Activated CD8-positive, alpha-beta T cell treated with anti-CD3 and anti-CD28 coated beads for 36 hours (primary cell): ENCODE measurements at regions not wholly inside any gene's neighbourhood (a gene's known extent, or its start where the extent isn't known, plus 50 kb on each side); places are given as distances from the start of the nearest gene placed in this dataset.

Experiments used
- ATAC-seq: fragments of 200-7000 bp; cut with Tn5 transposase; one replicate; pipeline ENCODE4 v1.10.0; 2021; ENCODE audit warnings: mild to moderate bottlenecking, moderate library complexity
- CTCF ChIA-PET: fragments of 350-600 bp; sonication (Branson Sonifier 250); formaldehyde crosslinking; loops from one replicate; lab custom pipeline; 2021; ENCODE audit warnings: antibody characterized with exemption; lab: Charles Lee
- POLR2A ChIA-PET: fragments of 350-600 bp; sonication (Branson Sonifier 250); formaldehyde crosslinking; loops from one replicate; lab custom pipeline; 2021; ENCODE audit warnings: antibody characterized with exemption; lab: Charles Lee
- DNase-seq: peaks from one replicate; pipeline ENCODE4 v3.0.0-alpha.2; 2020
- H3K27ac Mint-ChIP-seq: one replicate; pipeline ENCODE4 v1.8.0; 2021; ENCODE audit warnings: mild to moderate bottlenecking, mixed read lengths
- H3K27me3 Mint-ChIP-seq: one replicate; pipeline ENCODE4 v1.8.0; 2021; ENCODE audit warnings: mixed read lengths
- H3K36me3 Mint-ChIP-seq: one replicate; pipeline ENCODE4 v1.8.0; 2021; ENCODE audit warnings: low read depth, mixed read lengths
- H3K4me1 Mint-ChIP-seq: one replicate; pipeline ENCODE4 v1.8.0; 2021; ENCODE audit warnings: low read depth, mixed read lengths
- H3K4me3 Mint-ChIP-seq: one replicate; pipeline ENCODE4 v1.8.0; 2021; ENCODE audit warnings: mild to moderate bottlenecking, moderate library complexity, mixed read lengths
- H3K9me3 Mint-ChIP-seq: one replicate; pipeline ENCODE4 v1.8.0; 2021; ENCODE audit warnings: mixed read lengths
- CTCF ChIP-seq: fragments of 200-600 bp; IDR thresholded peaks from one replicate; pipeline ENCODE4 v1.8.0; 2022; ENCODE audit warnings: antibody characterized with exemption, mild to moderate bottlenecking
- intact Hi-C: fragments of 100-400 bp; cut with micrococcal nuclease; formaldehyde crosslinking; loops from one replicate; pipeline ENCODE4 v1.10.0; 2022

GRCh38 chr22:27222178-27222577 lies 564.8 kb downstream of the MIAT start:
- CTCF ChIA-PET = no interaction called here
- ATAC-seq (no peak), DNase-seq (no peak)
- Mint-ChIP-seq H3K4me3 (no peak overlapping the region), H3K27ac (no peak overlapping the region), H3K36me3 (no peaks in the 10 kb centered on the region), H3K27me3 (peaks cover 9% of the 10 kb centered on the region), H3K9me3 (no peaks in the 10 kb centered on the region), H3K4me1 (no peaks in the 10 kb centered on the region)
- intact Hi-C loops = no loop called here
- TF ChIP-seq CTCF = no peak
- POLR2A ChIA-PET = no interaction called here

- Mint-ChIP-seq H3K9me3 (no peaks in the 10 kb centered on the region), H3K4me3 (no peak overlapping the region), H3K27ac (no peak overlapping the region), H3K27me3 (peaks cover 3% of the 10 kb centered on the region), H3K36me3 (no peaks in the 10 kb centered on the region), H3K4me1 (no peaks in the 10 kb centered on the region)
- no peak for TF ChIP-seq CTCF
- CTCF ChIA-PET = no interaction called here
- peak; percentile 27 for ATAC-seq
- DNase-seq = no peak
- POLR2A ChIA-PET = interaction anchor here (0.7 kb wide), 1 partner anchor 112 kb away, joined by 3 read pairs; no protein-coding TSS in a partner anchor
- intact Hi-C loops = no loop called here
These were observed 566.2 kb downstream of the MIAT start for GRCh38 chr22:27223317-27224177.

GRCh38 chr22:27224485-27225374 lies 567.3 kb downstream of the MIAT start:
- TF ChIP-seq CTCF = no peak
- H3K9me3 Mint-ChIP-seq = no peaks in the 10 kb centered on the region
- H3K36me3 Mint-ChIP-seq = no peaks in the 10 kb centered on the region
- no peak overlapping the region for H3K27ac Mint-ChIP-seq
- no peak for ATAC-seq
- POLR2A ChIA-PET = no interaction called here
- no peaks in the 10 kb centered on the region for H3K4me1 Mint-ChIP-seq
- H3K4me3 Mint-ChIP-seq = no peak overlapping the region
- CTCF ChIA-PET = no interaction called here
- DNase-seq = no peak
- peaks cover 1% of the 10 kb centered on the region for H3K27me3 Mint-ChIP-seq
- intact Hi-C loops = no loop called here

- no peaks in the 10 kb centered on the region for H3K36me3 Mint-ChIP-seq
- intact Hi-C loops = no loop called here
- H3K27ac Mint-ChIP-seq = no peak overlapping the region
- ChIA-PET POLR2A (no interaction called here), CTCF (no interaction called here)
- DNase-seq (no peak), ATAC-seq (no peak)
- H3K27me3 Mint-ChIP-seq = peaks cover 2% of the 10 kb centered on the region
- peaks cover 2% of the 10 kb centered on the region for H3K9me3 Mint-ChIP-seq
- TF ChIP-seq CTCF = no peak
- no peaks in the 10 kb centered on the region for H3K4me1 Mint-ChIP-seq
- H3K4me3 Mint-ChIP-seq = no peak overlapping the region
These were observed 569.3 kb downstream of the MIAT start for GRCh38 chr22:27226666-27227065.

GRCh38 chr22:27228771-27229170 lies 571.4 kb downstream of the MIAT start:
- ChIA-PET POLR2A (no interaction called here), CTCF (no interaction called here)
- Mint-ChIP-seq H3K4me3 (no peak overlapping the region), H3K9me3 (peaks cover 2% of the 10 kb centered on the region), H3K4me1 (no peaks in the 10 kb centered on the region), H3K27me3 (peaks cover 10% of the 10 kb centered on the region), H3K36me3 (no peaks in the 10 kb centered on the region), H3K27ac (no peak overlapping the region)
- ATAC-seq (no peak), DNase-seq (no peak)
- intact Hi-C loops = no loop called here
- no peak for TF ChIP-seq CTCF
